HCT116 (cell line): ENCODE measurements at regions not wholly inside any gene's neighbourhood (a gene's known extent, or its start where the extent isn't known, plus 50 kb on each side); places are given as distances from the start of the nearest gene placed in this dataset.

Experiments used
- ATAC-seq: fragments of 200-7000 bp; cut with Tn5 transposase; 2 replicates; pipeline ENCODE4 v1.9.1; 2020; ENCODE audit warnings: mild to moderate bottlenecking, moderate library complexity
- BruUV-seq: library from RNA; stranded (reverse); fragments of 400-500 nt; replicated peaks from 2 replicates; lab custom pipeline; 2021; lab: Mats Ljungman, UMichigan
- CTCF ChIA-PET: fragments of 300-600 bp; sonication (Branson Sonifier 250); formaldehyde crosslinking; loops from one replicate; lab custom pipeline; 2021; ENCODE audit warnings: antibody characterized with exemption; lab: Charles Lee
- POLR2A ChIA-PET: fragments of 300-600, 350-600 bp; sonication (Branson Sonifier 250); formaldehyde crosslinking; loops from one replicate; lab custom pipeline; 2021; ENCODE audit warnings: antibody characterized with exemption; lab: Charles Lee
- RAD21 ChIA-PET, 2 experiments: fragments of 300-600 bp; sonication (Branson Sonifier 250); formaldehyde crosslinking; loops; one replicate each; lab custom pipeline; 2023; ENCODE audit warnings: low total read pairs in 2 of 2; ENCODE audit not compliant: uncharacterized antibody in 2 of 2, unreplicated experiment in 2 of 2, low non-redundant PET in 1 of 2; lab: Charles Lee
- DNase-seq: peaks from one replicate; pipeline ENCODE4 v3.0.0-alpha.2; 2010; ENCODE audit warnings: low read depth, low spot score
- H2AFZ ChIP-seq: fragments of 200-600 bp; shearing (Covaris generic), sonication (generic); 2 replicates; pipeline ENCODE4 v1.6.1; 2017; ENCODE audit warnings: low read depth, mixed run types, mixed read lengths, antibody characterized with exemption, low read length; ENCODE audit not compliant: poor library complexity, severe bottlenecking
- H3K27ac ChIP-seq: 2 replicates; pipeline ENCODE4 v1.5.1; 2012; ENCODE audit warnings: low read depth, low read length
- H3K27me3 ChIP-seq: fragments of 200-600 bp; sonication (generic); 2 replicates; pipeline ENCODE4 v1.6.1; 2016; ENCODE audit warnings: mixed run types, low read length, mixed read lengths; ENCODE audit not compliant: insufficient read depth
- H3K36me3 ChIP-seq, 2 experiments: fragments of 200-500 bp in 1 of 2; fragments of 200-600 bp in 1 of 2; sonication (Bioruptor generic) in 1 of 2; sonication (generic) in 1 of 2; 2 replicates each; pipeline versions ENCODE4 v1.5.1 to v1.6.1; 2014 to 2016; ENCODE audit warnings: low read length in 2 of 2, inconsistent platforms in 1 of 2, mixed read lengths in 1 of 2, mixed run types in 1 of 2; ENCODE audit not compliant: insufficient read depth in 2 of 2, control insufficient read depth in 1 of 2
- H3K4me1 ChIP-seq, 2 experiments: fragments of 200-600 bp in 1 of 2; sonication (generic) in 1 of 2; 2 replicates each; pipeline versions ENCODE4 v1.5.1 to v1.6.1; 2012 to 2017; ENCODE audit warnings: low read length in 2 of 2, inconsistent platforms in 1 of 2, mild to moderate bottlenecking in 1 of 2, mixed read lengths in 1 of 2, mixed run types in 1 of 2, moderate library complexity in 1 of 2; ENCODE audit not compliant: insufficient read depth in 2 of 2, control insufficient read depth in 1 of 2
- H3K4me2 ChIP-seq: fragments of 200-600 bp; sonication (generic); 2 replicates; pipeline ENCODE4 v1.6.1; 2017; ENCODE audit warnings: mixed run types, low read length, mixed read lengths
- H3K4me3 ChIP-seq, 2 experiments: fragments of 200-600 bp in 1 of 2; sonication (generic) in 1 of 2; replicated peaks in 1 of 2; 2 replicates each; pipeline ENCODE4 v1.5.1; 2011 to 2016; ENCODE audit warnings: low read length in 2 of 2, control low read depth in 1 of 2, low read depth in 1 of 2, mild to moderate bottlenecking in 1 of 2, mixed read lengths in 1 of 2, mixed run types in 1 of 2
- H3K79me2 ChIP-seq: fragments of 200-600 bp; sonication (generic); 2 replicates; pipeline ENCODE4 v1.6.1; 2017; ENCODE audit warnings: mild to moderate bottlenecking, mixed run types, low read length, moderate library complexity, mixed read lengths; ENCODE audit not compliant: insufficient read depth
- H3K9ac ChIP-seq: fragments of 200-600 bp; sonication (generic); 2 replicates; pipeline ENCODE4 v1.6.1; 2016; ENCODE audit warnings: low read length, mixed read lengths
- H3K9me2 ChIP-seq: fragments of 200-600 bp; sonication (generic), shearing (Covaris generic); 2 replicates; pipeline ENCODE4 v1.6.1; 2017; ENCODE audit warnings: mixed run types, mild to moderate bottlenecking, moderate library complexity; ENCODE audit not compliant: insufficient read depth
- H3K9me3 ChIP-seq, 2 experiments: fragments of 200-500 bp in 1 of 2; fragments of 200-600 bp in 1 of 2; sonication (Bioruptor generic) in 1 of 2; sonication (generic) in 1 of 2; 2 replicates each; pipeline ENCODE4 v1.6.1; 2014 to 2017; ENCODE audit warnings: low read length in 2 of 2, mixed read lengths in 2 of 2, inconsistent platforms in 1 of 2, low read depth in 1 of 2, mild to moderate bottlenecking in 1 of 2, mixed run types in 1 of 2, moderate library complexity in 1 of 2; ENCODE audit not compliant: control insufficient read depth in 1 of 2, insufficient read depth in 1 of 2
- H4K20me1 ChIP-seq: fragments of 200-600 bp; sonication (generic), shearing (Covaris generic); 2 replicates; pipeline ENCODE4 v1.6.1; 2017; ENCODE audit warnings: mixed run types, mild to moderate bottlenecking, moderate library complexity; ENCODE audit not compliant: insufficient read depth
- CBX3 ChIP-seq: IDR thresholded peaks from 2 replicates; pipeline ENCODE4 v1.6.1; 2012; ENCODE audit warnings: low read depth
- CEBPB ChIP-seq: IDR thresholded peaks from 2 replicates; pipeline ENCODE4 v1.6.1; 2012; ENCODE audit warnings: low read depth
- ELF1 ChIP-seq: IDR thresholded peaks from 2 replicates; pipeline ENCODE4 v1.6.1; 2012; ENCODE audit warnings: low read depth, borderline replicate concordance
- EZH2 ChIP-seq: fragments of 200-600 bp; sonication (generic); IDR thresholded peaks from 2 replicates; pipeline ENCODE4 v1.6.1; 2017; ENCODE audit warnings: antibody characterized with exemption, mixed run types
- EZH2phosphoT487 ChIP-seq: fragments of 200-600 bp; IDR thresholded peaks from 2 replicates; pipeline ENCODE4 v1.6.1; 2018; ENCODE audit warnings: antibody characterized with exemption, borderline replicate concordance
- FOSL1 ChIP-seq: IDR thresholded peaks from 2 replicates; pipeline ENCODE4 v1.6.1; 2012; ENCODE audit warnings: low read depth
- JUND ChIP-seq: IDR thresholded peaks from 2 replicates; pipeline ENCODE4 v1.6.1; 2012
- POLR2A ChIP-seq: IDR thresholded peaks from 2 replicates; pipeline ENCODE4 v1.7.0; 2011; ENCODE audit warnings: borderline replicate concordance; ENCODE audit not compliant: insufficient read depth, insufficient read length; ENCODE audit errors: extremely low read depth
- POLR2AphosphoS5 ChIP-seq: IDR thresholded peaks from 2 replicates; pipeline ENCODE4 v1.6.1; 2011; ENCODE audit warnings: mild to moderate bottlenecking, low read depth, low read length, moderate library complexity
- RAD21 ChIP-seq: IDR thresholded peaks from 2 replicates; pipeline ENCODE4 v1.6.1; 2012; ENCODE audit warnings: low read depth, mild to moderate bottlenecking
- SIN3A ChIP-seq: IDR thresholded peaks from 2 replicates; pipeline ENCODE4 v1.6.1; 2012; ENCODE audit warnings: low read depth
- TCF7L2 ChIP-seq: IDR thresholded peaks from 2 replicates; pipeline ENCODE4 v1.7.0; 2011; ENCODE audit warnings: borderline replicate concordance, inconsistent platforms; ENCODE audit not compliant: insufficient read depth, insufficient read length; ENCODE audit errors: extremely low read depth
- YY1 ChIP-seq: IDR thresholded peaks from 2 replicates; pipeline ENCODE4 v1.6.1; 2011; ENCODE audit warnings: low read length, low read depth, moderate library complexity, mild to moderate bottlenecking; ENCODE audit not compliant: insufficient replicate concordance; ENCODE audit errors: extremely low read depth
- ZFX ChIP-seq: fragments of 450-650 bp; IDR thresholded peaks from 2 replicates; pipeline ENCODE4 v1.6.1; 2017
- intact Hi-C: fragments of 100-400 bp; cut with micrococcal nuclease; formaldehyde crosslinking; loops from 2 replicates; pipeline ENCODE4 v1.10.0; 2022
- TF ChIP-seq, protein P1 (sequence below): IDR thresholded peaks from 2 replicates; pipeline ENCODE4 v1.6.1; 2012; ENCODE audit warnings: low read depth
- TF ChIP-seq, protein P2 (sequence below), 3 experiments: fragments of 200-600 bp in 1 of 3; sonication (generic) in 1 of 3; IDR thresholded peaks in 2 of 3; conservative IDR thresholded peaks in 1 of 3; 2 replicates each; pipeline ENCODE4 v1.5.1; 2012 to 2017; ENCODE audit warnings: low read depth in 2 of 3, low read length in 2 of 3, antibody characterized with exemption in 1 of 3, borderline replicate concordance in 1 of 3, control low read depth in 1 of 3, mild to moderate bottlenecking in 1 of 3, mixed read lengths in 1 of 3, mixed run types in 1 of 3, moderate library complexity in 1 of 3; ENCODE audit not compliant: insufficient read depth in 1 of 3

DNA sequence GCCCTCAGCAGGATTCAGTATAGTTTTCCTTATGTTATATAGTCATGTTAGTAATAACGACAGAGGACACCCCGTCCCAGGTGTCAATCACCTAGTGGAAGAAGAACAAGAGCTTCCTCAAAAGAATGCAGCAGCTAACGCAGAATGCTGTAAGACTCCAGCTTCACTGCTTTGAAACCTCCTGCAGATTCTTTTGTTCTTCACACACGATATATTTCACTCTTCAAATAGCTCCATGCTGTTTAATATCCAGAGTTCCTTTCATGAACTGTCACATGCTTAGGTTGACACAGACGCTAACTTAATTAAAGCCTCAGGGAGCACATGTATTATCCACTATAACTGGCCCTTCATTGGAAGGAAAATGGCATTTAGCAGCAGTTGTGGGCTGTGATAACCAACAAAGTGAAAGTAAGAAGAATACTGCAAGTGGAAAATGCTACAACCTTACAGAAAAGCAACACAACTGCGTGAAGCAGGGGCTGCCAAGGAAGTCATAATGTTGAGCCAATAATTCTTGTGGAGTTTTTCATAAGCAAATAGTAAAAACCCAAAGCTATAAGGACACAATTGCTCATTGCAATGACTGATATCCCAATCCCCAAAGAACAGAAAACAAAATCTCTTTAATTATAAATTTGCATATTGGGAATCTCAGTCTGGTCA lies 387.5 kb downstream of the PLK2 start:
- Histone ChIP-seq H3K9me3 (no peaks in the 10 kb centered on the region), H3K9ac (no peak overlapping the region), H3K4me1 (no peaks in the 10 kb centered on the region), H2AFZ (no peak overlapping the region), H4K20me1 (no peaks in the 10 kb centered on the region), H3K4me2 (no peak overlapping the region), H3K79me2 (no peaks in the 10 kb centered on the region), H3K36me3 (no peaks in the 10 kb centered on the region), H3K27ac (no peak overlapping the region), H3K4me3 (no peak overlapping the region), H3K9me2 (no peaks in the 10 kb centered on the region), H3K27me3 (no peaks in the 10 kb centered on the region)
- DNase-seq (no peak), ATAC-seq (no peak)
- intact Hi-C loops = no loop called here
- CTCF ChIA-PET = interaction anchor here (0.8 kb wide), 1 partner anchor 13 kb away, joined by 3 read pairs; no protein-coding TSS in a partner anchor
- RAD21 ChIA-PET = no interaction called here
- POLR2A ChIA-PET = no interaction called here
- TF ChIP-seq SIN3A (no peak), CEBPB (no peak)
- no TSS peak for BruUV-seq

DNA sequence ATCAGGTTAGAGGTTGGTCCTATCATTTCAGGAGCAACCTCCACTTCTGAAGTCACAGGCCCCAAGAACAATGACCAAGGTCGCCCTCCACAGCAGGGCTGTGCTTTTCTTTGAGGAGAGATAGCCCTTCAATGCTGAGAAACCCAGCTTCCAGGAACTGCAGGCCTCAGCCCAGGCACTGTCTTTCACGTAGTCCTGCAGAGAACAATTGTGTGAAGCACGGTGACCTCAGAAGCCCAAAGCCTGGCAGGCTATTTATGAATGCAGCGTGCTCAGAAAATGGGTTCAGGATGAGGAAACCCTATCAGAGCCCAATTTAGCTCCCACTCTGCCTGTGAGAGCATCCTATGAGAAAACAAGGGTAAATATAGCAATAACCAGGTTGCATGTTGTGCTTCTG lies 388.3 kb downstream of the PLK2 start:
- Histone ChIP-seq H3K27me3 (no peaks in the 10 kb centered on the region), H3K4me3 (no peak overlapping the region), H4K20me1 (no peaks in the 10 kb centered on the region), H3K4me1 (no peaks in the 10 kb centered on the region), H3K9me3 (no peaks in the 10 kb centered on the region), H3K27ac (no peak overlapping the region), H3K79me2 (no peaks in the 10 kb centered on the region), H3K9me2 (no peaks in the 10 kb centered on the region), H2AFZ (no peak overlapping the region), H3K4me2 (no peak overlapping the region), H3K36me3 (no peaks in the 10 kb centered on the region), H3K9ac (no peak overlapping the region)
- ChIA-PET RAD21 (no interaction called here), CTCF (interaction anchor here (0.8 kb wide), 1 partner anchor 14 kb away, joined by 3 read pairs; no protein-coding TSS in a partner anchor), POLR2A (no interaction called here)
- ATAC-seq = no peak
- DNase-seq = no peak
- intact Hi-C loops = no loop called here
- no TSS peak for BruUV-seq
- TF ChIP-seq ELF1 = no peak
- TF ChIP-seq, protein P1, sequence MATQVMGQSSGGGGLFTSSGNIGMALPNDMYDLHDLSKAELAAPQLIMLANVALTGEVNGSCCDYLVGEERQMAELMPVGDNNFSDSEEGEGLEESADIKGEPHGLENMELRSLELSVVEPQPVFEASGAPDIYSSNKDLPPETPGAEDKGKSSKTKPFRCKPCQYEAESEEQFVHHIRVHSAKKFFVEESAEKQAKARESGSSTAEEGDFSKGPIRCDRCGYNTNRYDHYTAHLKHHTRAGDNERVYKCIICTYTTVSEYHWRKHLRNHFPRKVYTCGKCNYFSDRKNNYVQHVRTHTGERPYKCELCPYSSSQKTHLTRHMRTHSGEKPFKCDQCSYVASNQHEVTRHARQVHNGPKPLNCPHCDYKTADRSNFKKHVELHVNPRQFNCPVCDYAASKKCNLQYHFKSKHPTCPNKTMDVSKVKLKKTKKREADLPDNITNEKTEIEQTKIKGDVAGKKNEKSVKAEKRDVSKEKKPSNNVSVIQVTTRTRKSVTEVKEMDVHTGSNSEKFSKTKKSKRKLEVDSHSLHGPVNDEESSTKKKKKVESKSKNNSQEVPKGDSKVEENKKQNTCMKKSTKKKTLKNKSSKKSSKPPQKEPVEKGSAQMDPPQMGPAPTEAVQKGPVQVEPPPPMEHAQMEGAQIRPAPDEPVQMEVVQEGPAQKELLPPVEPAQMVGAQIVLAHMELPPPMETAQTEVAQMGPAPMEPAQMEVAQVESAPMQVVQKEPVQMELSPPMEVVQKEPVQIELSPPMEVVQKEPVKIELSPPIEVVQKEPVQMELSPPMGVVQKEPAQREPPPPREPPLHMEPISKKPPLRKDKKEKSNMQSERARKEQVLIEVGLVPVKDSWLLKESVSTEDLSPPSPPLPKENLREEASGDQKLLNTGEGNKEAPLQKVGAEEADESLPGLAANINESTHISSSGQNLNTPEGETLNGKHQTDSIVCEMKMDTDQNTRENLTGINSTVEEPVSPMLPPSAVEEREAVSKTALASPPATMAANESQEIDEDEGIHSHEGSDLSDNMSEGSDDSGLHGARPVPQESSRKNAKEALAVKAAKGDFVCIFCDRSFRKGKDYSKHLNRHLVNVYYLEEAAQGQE = no peak
- no peak for TF ChIP-seq FOSL1
- TF ChIP-seq, protein P2, sequence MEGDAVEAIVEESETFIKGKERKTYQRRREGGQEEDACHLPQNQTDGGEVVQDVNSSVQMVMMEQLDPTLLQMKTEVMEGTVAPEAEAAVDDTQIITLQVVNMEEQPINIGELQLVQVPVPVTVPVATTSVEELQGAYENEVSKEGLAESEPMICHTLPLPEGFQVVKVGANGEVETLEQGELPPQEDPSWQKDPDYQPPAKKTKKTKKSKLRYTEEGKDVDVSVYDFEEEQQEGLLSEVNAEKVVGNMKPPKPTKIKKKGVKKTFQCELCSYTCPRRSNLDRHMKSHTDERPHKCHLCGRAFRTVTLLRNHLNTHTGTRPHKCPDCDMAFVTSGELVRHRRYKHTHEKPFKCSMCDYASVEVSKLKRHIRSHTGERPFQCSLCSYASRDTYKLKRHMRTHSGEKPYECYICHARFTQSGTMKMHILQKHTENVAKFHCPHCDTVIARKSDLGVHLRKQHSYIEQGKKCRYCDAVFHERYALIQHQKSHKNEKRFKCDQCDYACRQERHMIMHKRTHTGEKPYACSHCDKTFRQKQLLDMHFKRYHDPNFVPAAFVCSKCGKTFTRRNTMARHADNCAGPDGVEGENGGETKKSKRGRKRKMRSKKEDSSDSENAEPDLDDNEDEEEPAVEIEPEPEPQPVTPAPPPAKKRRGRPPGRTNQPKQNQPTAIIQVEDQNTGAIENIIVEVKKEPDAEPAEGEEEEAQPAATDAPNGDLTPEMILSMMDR (IDR thresholded peaks at IDR 0.05 in 2 of 3, conservative IDR thresholded peaks at IDR 0.05 in 1 of 3; ENCODE audit: borderline replicate concordance in 1 of 3, insufficient read depth in 1 of 3, low read depth in 2 of 3, low read length in 2 of 3) = no peak
- no peak for TF ChIP-seq POLR2AphosphoS5
- TF ChIP-seq ZFX = no peak
- no peak for TF ChIP-seq JUND
- TF ChIP-seq EZH2phosphoT487 = no peak
- TF ChIP-seq CBX3 = no peak
- no peak for TF ChIP-seq CEBPB
- TF ChIP-seq EZH2 = no peak
- no peak for TF ChIP-seq YY1
- TF ChIP-seq TCF7L2 = no peak
- TF ChIP-seq POLR2A = no peak
- TF ChIP-seq RAD21 = no peak
